HG03196 (cell line): ENCODE measurements at regions not wholly inside any gene's neighbourhood (a gene's known extent, or its start where the extent isn't known, plus 50 kb on each side); places are given as distances from the start of the nearest gene placed in this dataset.
A peak's percentile ranks its signal among the peaks of the same experiment; 100 is the strongest.

ENCODE experiments used
- ATAC-seq: cut with Tn5 transposase; IDR thresholded peaks from one replicate; pipeline ENCODE4 v1.9.1; 2021; ENCODE audit not compliant: unreplicated experiment

DNA sequence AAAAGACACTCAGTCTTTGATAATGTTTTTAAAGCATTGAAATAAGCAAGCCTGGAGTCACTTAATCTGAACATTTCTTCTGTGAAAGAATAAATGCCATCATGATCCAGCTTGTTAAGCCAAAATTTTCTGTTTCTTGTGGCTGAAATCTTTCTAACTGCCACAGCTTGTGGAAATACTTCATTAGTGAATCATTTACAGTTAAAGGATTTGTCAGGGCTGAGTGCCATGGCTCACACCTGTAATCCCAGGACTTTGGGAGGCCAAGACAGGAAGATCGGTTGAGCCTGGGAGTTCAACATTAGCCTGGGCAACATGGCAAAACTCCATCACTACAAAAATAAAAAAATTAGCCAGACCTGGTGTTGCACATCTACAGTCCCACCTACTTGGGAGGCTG lies 93.3 kb upstream of the PDE5A start:
- no peak for ATAC-seq

GRCh38 chr4:119715490-119716445 lies 87.2 kb upstream of the PDE5A start:
- ATAC-seq: no peak

DNA sequence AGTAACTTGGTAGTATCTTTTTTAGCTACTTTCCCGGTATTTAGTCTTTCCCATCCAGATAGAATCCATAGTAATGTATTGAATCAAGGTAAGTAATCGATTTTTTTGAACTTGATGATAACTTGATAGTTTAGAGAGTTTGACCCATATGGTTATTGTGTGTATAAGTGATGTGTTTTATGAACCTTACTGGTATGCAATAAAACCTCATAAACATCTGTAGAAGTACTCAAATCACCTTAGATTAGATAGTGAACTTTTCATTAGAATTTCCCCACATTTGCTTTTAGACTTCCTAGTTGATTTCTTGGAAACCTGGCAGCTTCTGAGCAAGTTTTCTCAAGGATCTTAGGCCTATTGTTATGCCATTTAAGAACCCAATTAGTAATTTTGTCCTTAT lies 80.8 kb upstream of the PDE5A start:
- no peak for ATAC-seq

DNA sequence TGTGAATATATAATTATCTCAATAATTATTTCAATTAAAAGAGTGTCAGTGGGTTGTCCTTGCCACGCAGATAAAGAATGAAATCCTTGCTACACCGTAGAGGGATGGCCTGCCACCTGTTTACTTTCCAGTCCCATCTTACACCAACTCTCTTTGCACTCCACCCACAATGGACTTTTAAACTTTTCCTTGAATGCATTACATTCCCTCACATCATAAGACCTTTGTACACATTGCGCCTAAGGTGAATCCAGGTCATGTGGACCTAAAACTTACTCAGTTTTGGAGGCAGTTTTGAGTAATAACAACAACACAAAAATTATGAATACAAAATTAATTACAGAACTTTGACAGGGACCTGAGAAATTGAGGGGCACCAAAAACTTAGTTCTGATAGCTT lies 78.7 kb upstream of the PDE5A start:
- no peak for ATAC-seq

DNA sequence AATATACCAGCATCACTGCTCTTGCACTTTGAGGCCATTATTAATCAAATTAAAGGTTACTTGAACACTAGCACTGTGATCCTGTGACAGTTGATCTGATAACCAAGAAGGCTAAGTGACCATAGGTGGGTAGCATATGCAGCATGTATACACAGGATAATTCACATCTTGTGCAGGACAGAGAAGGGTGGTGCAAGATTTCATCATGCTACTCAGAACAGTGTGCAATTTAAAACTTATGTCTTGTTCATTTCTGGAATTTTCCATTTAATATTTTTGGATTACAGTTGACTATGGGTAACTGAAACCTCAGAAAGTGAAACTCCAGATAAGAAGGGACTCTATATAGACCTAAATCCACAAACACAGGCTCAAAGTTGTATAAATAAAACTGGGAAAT lies 78.2 kb upstream of the PDE5A start:
- no peak for ATAC-seq

- peak; percentile 63 for ATAC-seq
Observed at GRCh38 chr4:119697887-119698393, 69.3 kb upstream of the PDE5A start.

DNA sequence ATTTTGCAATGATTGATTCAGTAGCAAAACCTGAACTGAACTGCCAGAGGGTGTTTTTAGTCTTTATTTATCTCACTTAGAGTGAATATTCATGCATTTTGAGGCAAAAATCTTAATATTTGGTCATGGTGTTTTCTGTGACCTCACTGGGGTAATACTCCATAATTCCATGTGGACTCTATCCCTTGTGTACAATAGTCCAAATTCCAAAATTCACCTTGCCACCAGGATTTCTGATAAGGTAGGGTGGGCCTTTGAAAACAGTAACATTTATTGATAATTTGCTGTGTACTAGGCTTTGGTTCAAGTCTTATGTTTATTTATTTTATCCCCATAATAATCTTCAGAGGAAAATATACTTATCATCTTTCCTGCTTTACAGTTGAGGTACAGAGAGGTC lies 68.4 kb upstream of the PDE5A start:
- no peak for ATAC-seq

DNA sequence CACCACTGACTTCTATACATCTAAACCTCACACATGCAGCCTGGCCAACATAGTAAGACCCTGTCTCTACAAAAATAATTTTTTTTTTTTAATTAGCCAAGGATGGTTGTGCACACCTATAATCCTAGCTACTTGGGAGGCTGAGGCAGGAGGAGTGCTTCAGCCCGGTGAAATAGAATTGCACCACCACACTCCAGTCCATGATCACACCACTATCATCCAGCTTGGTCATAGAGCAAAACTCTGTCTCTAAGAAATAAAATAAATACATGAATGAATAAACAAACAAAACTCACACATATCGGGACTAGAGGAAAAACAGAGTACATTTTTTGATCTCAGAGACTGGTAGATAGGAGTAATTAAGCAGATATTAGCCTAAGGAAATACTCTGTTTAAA lies 66.6 kb upstream of the PDE5A start:
- ATAC-seq: no peak

GRCh38 chr4:119693126-119693525 lies 64.5 kb upstream of the PDE5A start:
- ATAC-seq: no peak

DNA sequence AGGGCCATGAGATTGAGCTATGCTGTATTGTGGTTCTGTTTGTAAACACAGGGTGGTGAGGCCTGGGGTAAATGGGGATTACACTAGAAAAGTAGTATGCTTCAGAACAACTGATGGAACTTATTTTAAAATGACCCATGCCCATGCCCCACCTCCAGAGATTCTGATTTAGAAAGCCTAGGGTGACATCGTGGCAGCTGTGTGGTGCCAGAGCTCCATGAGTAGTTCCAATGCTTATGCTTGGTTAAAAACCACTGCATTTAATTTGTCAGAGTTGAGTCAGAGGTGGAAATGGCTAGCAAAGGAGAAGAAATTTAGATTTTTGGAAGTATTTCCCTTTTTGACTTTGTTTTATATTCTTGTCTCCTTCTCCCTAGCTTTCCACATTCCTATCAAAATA lies 63.4 kb upstream of the PDE5A start:
- ATAC-seq: no peak

DNA sequence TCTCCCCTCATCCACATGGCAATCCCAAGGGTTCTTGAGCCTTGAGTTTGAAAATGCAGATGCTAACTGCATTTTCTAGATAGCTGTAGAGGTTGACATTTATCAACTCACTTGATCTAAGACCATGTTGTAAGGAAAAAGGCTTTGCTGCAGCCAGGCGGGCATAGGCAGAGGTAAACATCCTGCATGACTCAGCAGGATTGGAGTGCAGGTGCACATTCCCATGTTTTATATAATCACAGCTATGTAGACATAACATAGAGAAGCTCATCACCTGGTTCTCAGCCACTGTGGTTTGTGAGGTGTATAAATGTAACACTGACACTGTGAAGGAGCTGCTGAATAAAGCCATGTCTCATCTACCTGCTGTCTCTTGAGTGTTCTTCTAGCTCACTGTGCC lies 62.3 kb upstream of the PDE5A start:
- no peak for ATAC-seq

- ATAC-seq: no peak
Observed at GRCh38 chr4:119688446-119688845, 59.8 kb upstream of the PDE5A start.

- ATAC-seq: no peak
Observed at GRCh38 chr4:119684463-119684862, 55.9 kb upstream of the PDE5A start.

GRCh38 chr4:119683518-119683917 lies 54.9 kb upstream of the PDE5A start:
- ATAC-seq: no peak

- no peak for ATAC-seq
Observed at GRCh38 chr4:119682099-119682498, 53.5 kb upstream of the PDE5A start.

DNA sequence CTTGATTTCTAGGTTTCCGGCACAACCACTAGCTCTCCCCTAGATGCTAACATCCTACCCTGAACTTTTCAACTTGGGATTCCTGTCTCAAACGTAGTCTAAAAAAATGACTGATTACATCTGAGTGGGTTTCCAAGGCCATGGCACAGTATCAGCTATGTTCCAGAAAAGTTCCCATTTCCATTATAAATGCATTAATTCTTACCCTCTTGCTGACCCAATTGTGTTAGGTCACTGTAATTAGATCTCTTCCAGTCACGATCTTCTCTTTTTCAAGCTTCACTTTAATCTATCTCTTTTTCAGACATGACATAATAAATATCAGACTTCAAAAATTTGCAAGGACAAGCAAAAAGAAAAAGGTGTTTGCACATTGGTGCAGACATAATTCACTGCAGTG lies 50.6 kb upstream of the PDE5A start:
- ATAC-seq: no peak

- ATAC-seq: no peak
Observed at GRCh38 chr4:119678761-119679160, 50.2 kb upstream of the PDE5A start.
